Erythroblast (primary cell): ENCODE measurements at regions not wholly inside any gene's neighbourhood (a gene's known extent, or its start where the extent isn't known, plus 50 kb on each side); places are given as distances from the start of the nearest gene placed in this dataset.

ENCODE experiments used
- GATA1 ChIP-seq: IDR thresholded peaks from 2 replicates; pipeline ENCODE4 v1.6.1; 2011; ENCODE audit warnings: low read depth, mild to moderate bottlenecking, control low read depth, low read length, moderate library complexity
- POLR2A ChIP-seq: IDR thresholded peaks from 2 replicates; pipeline ENCODE4 v1.6.1; 2011; ENCODE audit warnings: mild to moderate bottlenecking, low read length

GRCh38 chr3:40618158-40618557 is 93.4 kb downstream of the ZNF621 start:
- TF ChIP-seq GATA1 (no peak), POLR2A (no peak)
